ENCODE measurements at regions not wholly inside any gene's neighbourhood (a gene's known extent, or its start where the extent isn't known, plus 50 kb on each side); places are given as distances from the start of the nearest gene placed in this dataset.

DNA sequence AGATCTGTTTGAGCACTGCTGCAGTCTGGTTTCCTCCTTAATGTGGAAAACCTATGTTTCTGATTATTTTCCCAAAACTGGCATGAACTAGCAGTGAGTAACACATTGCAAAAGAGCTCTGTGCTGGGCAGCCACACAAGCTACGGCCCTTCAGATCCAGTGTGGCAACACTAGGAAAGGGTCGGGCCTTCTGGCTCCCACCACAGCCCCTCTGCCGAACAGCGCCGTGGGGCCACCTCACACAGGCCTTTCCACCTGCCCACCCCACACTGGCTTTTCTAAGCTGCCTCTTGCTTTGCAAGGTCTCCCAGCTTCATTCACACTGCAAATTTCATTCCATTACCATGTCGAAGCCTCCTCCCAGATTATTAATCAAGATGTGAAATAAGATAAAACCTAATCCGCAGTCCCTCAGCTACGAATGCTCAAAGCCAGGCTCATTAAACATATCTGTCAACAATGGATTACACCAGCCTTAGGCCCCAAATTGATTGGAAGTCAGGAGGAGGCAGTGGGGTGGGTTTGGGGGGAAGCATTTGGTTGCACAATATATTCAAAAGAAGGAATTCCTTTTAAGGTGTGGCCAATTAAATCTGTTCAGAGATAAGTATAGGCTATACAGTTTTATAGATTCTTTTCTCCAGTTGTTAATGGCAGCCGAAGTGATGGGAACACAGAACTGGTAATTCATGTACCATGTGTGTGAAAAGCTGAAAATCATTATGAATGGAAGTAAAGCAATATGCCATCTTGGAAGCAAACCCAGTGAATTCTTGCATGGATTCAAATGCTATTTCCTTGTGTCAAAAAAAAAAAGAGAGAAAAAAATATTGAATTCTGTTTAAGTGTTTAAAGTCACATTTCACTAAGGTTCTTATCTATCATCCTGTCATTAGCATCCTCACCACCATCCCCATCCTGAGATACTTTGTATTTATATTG is 223.7 kb downstream of the MTERF1 start:
- Histone ChIP-seq H3K4me1 (ENCODE audit: insufficient read depth, low read length, poor library complexity, severe bottlenecking) (no peaks in the 10 kb centered on the region), H3F3A (ENCODE audit: low read depth) (no peaks in the 10 kb centered on the region), H3K4me3 (ENCODE audit: low read length, poor library complexity, severe bottlenecking) (no peak overlapping the region), H3K79me2 (ENCODE audit: insufficient read depth, low read length) (no peaks in the 10 kb centered on the region), H3K9ac (ENCODE audit: low read depth, low read length, poor library complexity, severe bottlenecking) (no peak overlapping the region), H3K36me3 (ENCODE audit: insufficient read depth, low read length) (no peaks in the 10 kb centered on the region), H2AFZ (ENCODE audit: low read length) (no peak overlapping the region), H3K27me3 (ENCODE audit: insufficient read depth, low read length, poor library complexity, severe bottlenecking) (no peaks in the 10 kb centered on the region), H4K20me1 (ENCODE audit: insufficient read depth, low read length, poor library complexity, severe bottlenecking) (no peaks in the 10 kb centered on the region), H3K9me2 (replicated peaks; ENCODE audit: low read depth, low read length) (no peaks in the 10 kb centered on the region), H3K4me2 (ENCODE audit: low read depth, low read length, poor library complexity, severe bottlenecking) (no peak overlapping the region), H3K9me3 (ENCODE audit: insufficient read depth, low read depth, low read length) (no peaks in the 10 kb centered on the region)
- TF ChIP-seq, protein P1, sequence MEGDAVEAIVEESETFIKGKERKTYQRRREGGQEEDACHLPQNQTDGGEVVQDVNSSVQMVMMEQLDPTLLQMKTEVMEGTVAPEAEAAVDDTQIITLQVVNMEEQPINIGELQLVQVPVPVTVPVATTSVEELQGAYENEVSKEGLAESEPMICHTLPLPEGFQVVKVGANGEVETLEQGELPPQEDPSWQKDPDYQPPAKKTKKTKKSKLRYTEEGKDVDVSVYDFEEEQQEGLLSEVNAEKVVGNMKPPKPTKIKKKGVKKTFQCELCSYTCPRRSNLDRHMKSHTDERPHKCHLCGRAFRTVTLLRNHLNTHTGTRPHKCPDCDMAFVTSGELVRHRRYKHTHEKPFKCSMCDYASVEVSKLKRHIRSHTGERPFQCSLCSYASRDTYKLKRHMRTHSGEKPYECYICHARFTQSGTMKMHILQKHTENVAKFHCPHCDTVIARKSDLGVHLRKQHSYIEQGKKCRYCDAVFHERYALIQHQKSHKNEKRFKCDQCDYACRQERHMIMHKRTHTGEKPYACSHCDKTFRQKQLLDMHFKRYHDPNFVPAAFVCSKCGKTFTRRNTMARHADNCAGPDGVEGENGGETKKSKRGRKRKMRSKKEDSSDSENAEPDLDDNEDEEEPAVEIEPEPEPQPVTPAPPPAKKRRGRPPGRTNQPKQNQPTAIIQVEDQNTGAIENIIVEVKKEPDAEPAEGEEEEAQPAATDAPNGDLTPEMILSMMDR (conservative IDR thresholded peaks at IDR 0.05; ENCODE audit: low read length) = no peak
- TF ChIP-seq EZH2phosphoT487 (IDR thresholded peaks at IDR 0.05; ENCODE audit: borderline replicate concordance) = no peak

DNA sequence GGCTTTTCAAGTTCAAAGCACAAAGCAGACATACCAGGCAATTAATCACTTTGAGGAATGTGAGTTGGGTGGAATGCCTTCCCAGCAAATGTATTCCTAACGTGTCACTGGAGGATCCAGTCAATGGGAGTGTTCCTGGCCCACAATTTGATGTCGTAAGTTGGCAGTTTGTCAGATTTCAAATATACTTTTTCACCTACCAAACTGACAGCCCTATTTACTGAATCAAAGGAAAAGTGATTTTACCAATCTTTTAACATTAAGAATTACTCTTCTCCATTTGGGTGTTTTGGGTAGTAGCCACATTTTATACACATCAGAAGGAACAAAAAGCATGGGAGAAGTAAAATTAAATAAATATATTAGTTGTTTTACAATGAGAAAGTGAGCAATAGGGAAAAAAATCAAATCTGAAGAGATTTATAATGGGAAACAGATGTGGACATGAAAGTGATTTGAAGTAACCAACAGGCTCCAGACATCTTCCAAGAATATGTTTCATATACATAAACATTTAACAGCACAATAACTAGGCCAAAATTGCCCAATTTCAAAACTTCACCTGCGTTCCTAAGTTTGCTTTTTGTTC is 222.9 kb downstream of the MTERF1 start:
- no peak for TF ChIP-seq EZH2phosphoT487 (IDR thresholded peaks at IDR 0.05; ENCODE audit: borderline replicate concordance)
- TF ChIP-seq, protein P1 (conservative IDR thresholded peaks at IDR 0.05; ENCODE audit: low read length) = no peak
- Histone ChIP-seq H3K4me1 (ENCODE audit: insufficient read depth, low read length, poor library complexity, severe bottlenecking) (no peaks in the 10 kb centered on the region), H3K4me2 (ENCODE audit: low read depth, low read length, poor library complexity, severe bottlenecking) (no peak overlapping the region), H3K9me2 (replicated peaks; ENCODE audit: low read depth, low read length) (no peaks in the 10 kb centered on the region), H2AFZ (ENCODE audit: low read length) (no peak overlapping the region), H3K9ac (ENCODE audit: low read depth, low read length, poor library complexity, severe bottlenecking) (no peak overlapping the region), H3K9me3 (ENCODE audit: insufficient read depth, low read depth, low read length) (no peaks in the 10 kb centered on the region), H3K27me3 (ENCODE audit: insufficient read depth, low read length, poor library complexity, severe bottlenecking) (no peaks in the 10 kb centered on the region), H3K4me3 (ENCODE audit: low read length, poor library complexity, severe bottlenecking) (no peak overlapping the region), H4K20me1 (ENCODE audit: insufficient read depth, low read length, poor library complexity, severe bottlenecking) (no peaks in the 10 kb centered on the region), H3K79me2 (ENCODE audit: insufficient read depth, low read length) (no peaks in the 10 kb centered on the region), H3K36me3 (ENCODE audit: insufficient read depth, low read length) (no peaks in the 10 kb centered on the region), H3F3A (ENCODE audit: low read depth) (no peaks in the 10 kb centered on the region)

DNA sequence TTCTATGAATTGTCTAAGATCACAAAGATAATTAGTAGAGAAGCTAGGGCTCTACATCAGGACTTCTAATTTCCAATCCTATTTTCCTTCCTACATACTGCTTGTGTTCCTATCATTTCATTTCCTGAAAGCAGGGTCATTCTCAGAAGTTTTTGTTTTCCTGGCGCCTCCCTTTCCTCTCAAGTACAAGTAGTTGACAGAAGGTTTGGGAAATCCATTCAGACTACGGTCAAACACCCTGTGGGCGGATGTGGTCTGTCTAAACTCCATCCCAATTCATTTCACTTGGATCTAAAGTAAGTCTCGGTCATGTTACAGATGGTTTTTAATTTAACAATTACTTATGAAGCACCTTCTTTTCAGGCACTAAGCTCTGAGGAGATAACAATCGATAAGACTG is 221.4 kb downstream of the MTERF1 start:
- H3K4me3 ChIP-seq (ENCODE audit: low read length, poor library complexity, severe bottlenecking) = no peak overlapping the region
- H3K4me1 ChIP-seq (ENCODE audit: insufficient read depth, low read length, poor library complexity, severe bottlenecking) = no peaks in the 10 kb centered on the region
- H3K9me2 ChIP-seq (replicated peaks; ENCODE audit: low read depth, low read length) = no peaks in the 10 kb centered on the region
- TF ChIP-seq EZH2phosphoT487 (IDR thresholded peaks at IDR 0.05; ENCODE audit: borderline replicate concordance) = no peak
- TF ChIP-seq, protein P1 (conservative IDR thresholded peaks at IDR 0.05; ENCODE audit: low read length) = no peak
- no peak overlapping the region for H2AFZ ChIP-seq (ENCODE audit: low read length)
- no peaks in the 10 kb centered on the region for H3F3A ChIP-seq (ENCODE audit: low read depth)
- H3K9me3 ChIP-seq (ENCODE audit: insufficient read depth, low read depth, low read length) = no peaks in the 10 kb centered on the region
- no peaks in the 10 kb centered on the region for H3K27me3 ChIP-seq (ENCODE audit: insufficient read depth, low read length, poor library complexity, severe bottlenecking)
- H3K4me2 ChIP-seq (ENCODE audit: low read depth, low read length, poor library complexity, severe bottlenecking) = no peak overlapping the region
- H3K9ac ChIP-seq (ENCODE audit: low read depth, low read length, poor library complexity, severe bottlenecking) = no peak overlapping the region
- no peaks in the 10 kb centered on the region for H4K20me1 ChIP-seq (ENCODE audit: insufficient read depth, low read length, poor library complexity, severe bottlenecking)
- no peaks in the 10 kb centered on the region for H3K36me3 ChIP-seq (ENCODE audit: insufficient read depth, low read length)
- H3K79me2 ChIP-seq (ENCODE audit: insufficient read depth, low read length) = no peaks in the 10 kb centered on the region
